Liver (tissue), 8 donors: ENCODE measurements at regions not wholly inside any gene's neighbourhood (a gene's known extent, or its start where the extent isn't known, plus 50 kb on each side); places are given as distances from the start of the nearest gene placed in this dataset.

Source experiments
- DNase-seq: peaks from one replicate; pipeline ENCODE4 v3.0.0-alpha.2; 2017; ENCODE audit warnings: low spot score
- H3K27ac ChIP-seq, 2 donors: one replicate each; pipeline ENCODE4 v1.7.0; 2013; ENCODE audit warnings: inconsistent platforms in 2 of 2, low read length in 2 of 2, control low read depth in 1 of 2, low read depth in 1 of 2, mild to moderate bottlenecking in 1 of 2
- H3K27me3 ChIP-seq, 4 donors: one replicate each; pipeline versions ENCODE4 v1.6.1 to v1.7.0; 2013; ENCODE audit warnings: low read length in 3 of 4, inconsistent platforms in 1 of 4, mild to moderate bottlenecking in 1 of 4, moderate library complexity in 1 of 4; ENCODE audit not compliant: control insufficient read depth in 4 of 4, insufficient read depth in 4 of 4
- H3K36me3 ChIP-seq, 4 donors: one replicate each; pipeline versions ENCODE4 v1.6.1 to v1.7.0; 2013; ENCODE audit warnings: low read length in 3 of 4, mild to moderate bottlenecking in 3 of 4, low read depth in 1 of 4, moderate library complexity in 1 of 4; ENCODE audit not compliant: control insufficient read depth in 4 of 4, insufficient read depth in 3 of 4
- H3K4me1 ChIP-seq, 4 donors: one replicate each; pipeline versions ENCODE4 v1.6.1 to v1.7.0; 2013; ENCODE audit warnings: low read length in 3 of 4, mild to moderate bottlenecking in 3 of 4, moderate library complexity in 1 of 4; ENCODE audit not compliant: control insufficient read depth in 4 of 4, insufficient read depth in 4 of 4
- H3K4me3 ChIP-seq, 3 donors: one replicate each; pipeline versions ENCODE4 v1.6.1 to v1.7.0; 2013; ENCODE audit warnings: low read length in 3 of 3, control low read depth in 1 of 3, low read depth in 1 of 3, mild to moderate bottlenecking in 1 of 3
- H3K9ac ChIP-seq, 2 donors: one replicate each; pipeline ENCODE4 v1.7.0; 2013; ENCODE audit warnings: low read length in 2 of 2, mild to moderate bottlenecking in 2 of 2, moderate library complexity in 2 of 2, control low read depth in 1 of 2, low read depth in 1 of 2
- H3K9me3 ChIP-seq, 4 donors: one replicate each; pipeline versions ENCODE4 v1.6.1 to v1.7.0; 2013; ENCODE audit warnings: low read length in 3 of 4; ENCODE audit not compliant: control insufficient read depth in 4 of 4
- ATF3 ChIP-seq: IDR thresholded peaks from 2 replicates; pipeline ENCODE4 v1.6.1; 2016; ENCODE audit warnings: antibody characterized with exemption
- CTCF ChIP-seq: fragments of 150-350 bp; IDR thresholded peaks from 2 replicates; pipeline ENCODE4 v1.5.1; 2017; ENCODE audit warnings: improper control_type of control experiment, low read depth, low read length; ENCODE audit not compliant: missing input control
- EGR1 ChIP-seq, 2 donors: IDR thresholded peaks; 2 replicates each; pipeline ENCODE4 v1.6.1; 2016 to 2018; ENCODE audit warnings: antibody characterized with exemption in 2 of 2, low read depth in 2 of 2
- FOXA1 ChIP-seq: IDR thresholded peaks from 2 replicates; pipeline ENCODE4 v1.6.1; 2016; ENCODE audit warnings: antibody characterized with exemption
- FOXA2 ChIP-seq: IDR thresholded peaks from 2 replicates; pipeline ENCODE4 v1.6.1; 2016; ENCODE audit warnings: antibody characterized with exemption
- GABPA ChIP-seq, 2 donors: IDR thresholded peaks in 1 of 2; conservative IDR thresholded peaks in 1 of 2; 2 replicates each; pipeline ENCODE4 v1.6.1; 2016; ENCODE audit warnings: antibody characterized with exemption in 2 of 2, mild to moderate bottlenecking in 1 of 2, moderate library complexity in 1 of 2
- HNF4G ChIP-seq: IDR thresholded peaks from 2 replicates; pipeline ENCODE4 v1.6.1; 2016; ENCODE audit warnings: antibody characterized with exemption
- JUND ChIP-seq, 2 donors: IDR thresholded peaks; 2 replicates each; pipeline ENCODE4 v1.6.1; 2016; ENCODE audit warnings: antibody characterized with exemption in 2 of 2
- MAX ChIP-seq: IDR thresholded peaks from 2 replicates; pipeline ENCODE4 v1.6.1; 2016; ENCODE audit warnings: antibody characterized with exemption
- NR2F2 ChIP-seq: IDR thresholded peaks from 2 replicates; pipeline ENCODE4 v1.6.1; 2016; ENCODE audit warnings: antibody characterized with exemption
- RAD21 ChIP-seq, 2 donors: IDR thresholded peaks; 2 replicates each; pipeline ENCODE4 v1.6.1; 2016; ENCODE audit warnings: antibody characterized with exemption in 2 of 2, mild to moderate bottlenecking in 2 of 2
- REST ChIP-seq: IDR thresholded peaks from 2 replicates; pipeline ENCODE4 v1.6.1; 2016; ENCODE audit warnings: antibody characterized with exemption, mild to moderate bottlenecking
- RXRA ChIP-seq, 2 donors: IDR thresholded peaks; 2 replicates each; pipeline ENCODE4 v1.6.1; 2017 to 2018; ENCODE audit warnings: antibody characterized with exemption in 2 of 2, mild to moderate bottlenecking in 1 of 2
- SP1 ChIP-seq: IDR thresholded peaks from 2 replicates; pipeline ENCODE4 v1.6.1; 2018; ENCODE audit warnings: antibody characterized with exemption, mild to moderate bottlenecking
- TAF1 ChIP-seq: conservative IDR thresholded peaks from 2 replicates; pipeline ENCODE4 v1.6.1; 2016; ENCODE audit warnings: antibody characterized with exemption, mild to moderate bottlenecking
- YY1 ChIP-seq: IDR thresholded peaks from 2 replicates; pipeline ENCODE4 v1.6.1; 2016; ENCODE audit warnings: antibody characterized with exemption, mild to moderate bottlenecking
- WGBS: extraction: QIAGEN DNeasy Blood & Tissue Kit; methylation state at CpG from one replicate; pipeline ENCODE4 v1.1.7; 2013; 5-methylcytosine and 5-hydroxymethylcytosine counted together
- donor health status: healthy.
- donor health status: healthy.
- donor health status: healthy.
- donor health status: healthy.
- donor health status: healthy.

GRCh38 chr1:83034851-83035250, 964.1 kb downstream of the TTLL7 start:
- Histone ChIP-seq H3K9ac (no peak overlapping the region), H3K9me3 (no peaks in the 10 kb centered on the region), H3K4me1 (no peaks in the 10 kb centered on the region), H3K36me3 (no peaks in the 10 kb centered on the region), H3K27me3 (no peaks in the 10 kb centered on the region), H3K27ac (no peak overlapping the region), H3K4me3 (no peak overlapping the region)
- WGBS = 81% methylated on average over 5 of the region's 5 CpGs
- DNase-seq = no peak
- TF ChIP-seq GABPA (IDR thresholded peaks at IDR 0.05 in 1 of 2, conservative IDR thresholded peaks at IDR 0.05 in 1 of 2) (no peak), FOXA1 (no peak), REST (no peak), RXRA (IDR thresholded peaks at IDR 0.05) (no peak), YY1 (no peak), NR2F2 (no peak), EGR1 (IDR thresholded peaks at IDR 0.05; ENCODE audit: low read depth in 2 of 2) (no peak), HNF4G (no peak), RAD21 (IDR thresholded peaks at IDR 0.05) (no peak), JUND (IDR thresholded peaks at IDR 0.05) (no peak), FOXA2 (no peak), ATF3 (no peak), SP1 (no peak)

- H3K27me3 ChIP-seq = no peaks in the 10 kb centered on the region
Observed at GRCh38 chr1:83033682-83034081, 965.2 kb downstream of the TTLL7 start.

More at GRCh38 chr1:83033682-83034081, 965.2 kb downstream of the TTLL7 start:
- TF ChIP-seq FOXA1 = no peak
- TF ChIP-seq FOXA2 = no peak
- no peak for TF ChIP-seq TAF1
- no peak for TF ChIP-seq SP1
- TF ChIP-seq NR2F2 = no peak
- no peak for TF ChIP-seq CTCF
- TF ChIP-seq REST = no peak
- no peak for TF ChIP-seq MAX
- no peak overlapping the region for H3K27ac ChIP-seq
- no peak overlapping the region for H3K9ac ChIP-seq
- no peak for DNase-seq
- H3K4me1 ChIP-seq = no peaks in the 10 kb centered on the region
- no peaks in the 10 kb centered on the region for H3K9me3 ChIP-seq
- no peak overlapping the region for H3K4me3 ChIP-seq
- H3K36me3 ChIP-seq = no peaks in the 10 kb centered on the region
